GM23338 (cell line): ENCODE measurements at regions not wholly inside any gene's neighbourhood (a gene's known extent, or its start where the extent isn't known, plus 50 kb on each side); places are given as distances from the start of the nearest gene placed in this dataset.

Experiments used
- ATAC-seq: fragments of 200-7000 bp; cut with Tn5 transposase; 3 replicates; pipeline ENCODE4 v1.9.1; 2020
- DNase-seq: peaks from one replicate; pipeline ENCODE4 v3.0.0-alpha.2; 2015; ENCODE audit warnings: low spot score
- H2AFZ ChIP-seq: fragments of 200-600 bp; sonication (generic); 2 replicates; pipeline ENCODE4 v1.8.0; 2016; ENCODE audit warnings: antibody characterized with exemption, mild to moderate bottlenecking, moderate library complexity
- H3F3A ChIP-seq: fragments of 200-600 bp; sonication (generic); replicated peaks from 2 replicates; pipeline ENCODE4 v1.8.0; 2017; ENCODE audit warnings: antibody characterized with exemption, mixed run types, low read depth
- H3K27ac ChIP-seq: fragments of 200-600 bp; sonication (generic); 2 replicates; pipeline ENCODE4 v1.6.1; 2016; ENCODE audit warnings: low read depth
- H3K27me3 ChIP-seq: fragments of 200-600 bp; sonication (generic); 2 replicates; pipeline ENCODE4 v1.8.0; 2016; ENCODE audit warnings: mild to moderate bottlenecking, mixed run types, moderate library complexity; ENCODE audit not compliant: insufficient read depth
- H3K36me3 ChIP-seq: fragments of 200-600 bp; sonication (generic); 2 replicates; pipeline ENCODE4 v1.8.0; 2016; ENCODE audit warnings: mild to moderate bottlenecking; ENCODE audit not compliant: insufficient read depth
- H3K4me1 ChIP-seq: fragments of 200-600 bp; sonication (generic); 2 replicates; pipeline ENCODE4 v1.8.0; 2016; ENCODE audit warnings: mild to moderate bottlenecking, moderate library complexity; ENCODE audit not compliant: insufficient read depth
- H3K4me2 ChIP-seq: fragments of 200-600 bp; sonication (generic); 2 replicates; pipeline ENCODE4 v1.7.1; 2017; ENCODE audit warnings: mixed run types
- H3K4me3 ChIP-seq: fragments of 200-600 bp; sonication (generic); 2 replicates; pipeline ENCODE4 v1.6.1; 2016; ENCODE audit warnings: mixed run types
- H3K79me2 ChIP-seq: fragments of 200-600 bp; sonication (generic); replicated peaks from 2 replicates; pipeline ENCODE4 v1.8.0; 2017; ENCODE audit warnings: mild to moderate bottlenecking; ENCODE audit not compliant: insufficient read depth
- H3K9me2 ChIP-seq: fragments of 200-600 bp; sonication (generic); 2 replicates; pipeline ENCODE4 v1.8.0; 2017; ENCODE audit not compliant: insufficient read depth
- H4K20me1 ChIP-seq: fragments of 200-600 bp; sonication (generic); replicated peaks from 2 replicates; pipeline ENCODE4 v1.8.0; 2017; ENCODE audit warnings: mild to moderate bottlenecking; ENCODE audit not compliant: insufficient read depth
- H3K27ac Mint-ChIP-seq: 2 replicates; pipeline ENCODE4 v1.8.0; 2020; ENCODE audit warnings: inconsistent platforms, mild to moderate bottlenecking, moderate library complexity, mixed read lengths
- H3K27me3 Mint-ChIP-seq: 3 replicates; pipeline ENCODE4 v1.8.0; 2022; ENCODE audit warnings: low read depth, mild to moderate bottlenecking, moderate library complexity, mixed read lengths, inconsistent platforms; ENCODE audit not compliant: insufficient read depth, poor library complexity
- H3K36me3 Mint-ChIP-seq: 3 replicates; pipeline ENCODE4 v1.8.0; 2021; ENCODE audit warnings: low read depth, mild to moderate bottlenecking, inconsistent platforms, moderate library complexity, mixed read lengths
- H3K4me1 Mint-ChIP-seq: 3 replicates; pipeline ENCODE4 v1.8.0; 2020; ENCODE audit warnings: mild to moderate bottlenecking, inconsistent platforms, mixed read lengths
- H3K4me3 Mint-ChIP-seq: 3 replicates; pipeline ENCODE4 v1.8.0; 2021; ENCODE audit warnings: moderate library complexity, mild to moderate bottlenecking, inconsistent platforms, mixed read lengths
- H3K9me3 Mint-ChIP-seq: 3 replicates; pipeline ENCODE4 v1.8.0; 2020; ENCODE audit warnings: moderate library complexity, mild to moderate bottlenecking, inconsistent platforms, mixed read lengths
- CTCF ChIP-seq, 2 experiments: fragments of 200-600 bp in 1 of 2; sonication (generic) in 1 of 2; conservative IDR thresholded peaks; 2 replicates each; pipeline versions ENCODE4 v1.5.1 to v1.6.1; 2016 to 2017; ENCODE audit warnings: antibody characterized with exemption in 2 of 2, low read depth in 2 of 2, mild to moderate bottlenecking in 2 of 2, moderate library complexity in 1 of 2
- EZH2phosphoT487 ChIP-seq: fragments of 200-600 bp; sonication (generic); IDR thresholded peaks from one replicate; pipeline ENCODE4 v1.8.1; 2018; ENCODE audit warnings: antibody characterized with exemption; ENCODE audit not compliant: unreplicated experiment
- JUNB ChIP-seq: IDR thresholded peaks from one replicate; pipeline ENCODE4 v1.6.1; 2016; ENCODE audit warnings: antibody characterized with exemption; ENCODE audit not compliant: unreplicated experiment
- POLR2AphosphoS5 ChIP-seq: IDR thresholded peaks from 2 replicates; pipeline ENCODE4 v1.6.1; 2016; ENCODE audit warnings: antibody characterized with exemption, low read depth
- STAT1 ChIP-seq: IDR thresholded peaks from one replicate; pipeline ENCODE4 v1.6.1; 2016; ENCODE audit warnings: antibody characterized with exemption; ENCODE audit not compliant: unreplicated experiment
- ZNF114 ChIP-seq: fragments of 250-450 bp; sonication (Bioruptor Pico); IDR thresholded peaks from 2 replicates; pipeline ENCODE4 v1.5.0; 2020; ENCODE audit warnings: mild to moderate bottlenecking, moderate library complexity
- ZNF331 ChIP-seq: fragments of 250-450 bp; sonication (Bioruptor Pico); IDR thresholded peaks from 2 replicates; pipeline ENCODE4 v1.5.0; 2020; ENCODE audit warnings: low read depth, mild to moderate bottlenecking, moderate library complexity
- ZNF462 ChIP-seq: fragments of 250-450 bp; sonication (Bioruptor Pico); IDR thresholded peaks from 2 replicates; pipeline ENCODE4 v1.5.0; 2020; ENCODE audit warnings: mild to moderate bottlenecking, moderate library complexity

- Histone ChIP-seq H3K79me2 (no peaks in the 10 kb centered on the region), H3K27ac (no peak overlapping the region), H3K4me2 (no peak overlapping the region), H3K27me3 (no peaks in the 10 kb centered on the region), H3K9me2 (no peaks in the 10 kb centered on the region), H3F3A (no peaks in the 10 kb centered on the region), H3K4me1 (0 out of 2 replicates have a peak, but pooled peaks cover 5% of the 10 kb centered on the region), H2AFZ (no peak overlapping the region), H3K36me3 (no peaks in the 10 kb centered on the region), H4K20me1 (no peaks in the 10 kb centered on the region), H3K4me3 (no peak overlapping the region)
- Mint-ChIP-seq H3K27me3 (no peaks in the 10 kb centered on the region), H3K27ac (0 out of 2 replicates have a peak overlapping the region, but pooled peaks have one; percentile 20), H3K4me1 (peaks cover 16% of the 10 kb centered on the region), H3K36me3 (peaks cover 11% of the 10 kb centered on the region), H3K4me3 (no peak overlapping the region), H3K9me3 (peaks cover 17% of the 10 kb centered on the region; the same call in 2 of the 3 replicates)
- TF ChIP-seq POLR2AphosphoS5 (no peak), STAT1 (no peak), CTCF (conservative IDR thresholded peaks at IDR 0.05; ENCODE audit: low read depth in 2 of 2) (no peak), JUNB (no peak), EZH2phosphoT487 (no peak), ZNF462 (CRISPR knock-in tag) (no peak), ZNF114 (no peak), ZNF331 (no peak)
- DNase-seq (no peak), ATAC-seq (no peak)
Measured at GRCh38 chr15:58291848-58292247, 139.9 kb upstream of the LIPC start.
